Glomerular visceral epithelial cell (primary cell): ENCODE measurements at regions not wholly inside any gene's neighbourhood (a gene's known extent, or its start where the extent isn't known, plus 50 kb on each side); places are given as distances from the start of the nearest gene placed in this dataset.

Source experiments
- DNase-seq: peaks from one replicate; pipeline ENCODE4 v3.0.0-alpha.2; 2016; ENCODE audit errors: extremely low spot score

GRCh38 chr1:157289424-157290105, 151.4 kb upstream of the ETV3 start:
- no peak for DNase-seq

GRCh38 chr1:157288996-157289395, 150.8 kb upstream of the ETV3 start:
- DNase-seq: no peak

- DNase-seq: no peak
Measured at GRCh38 chr1:157288492-157288891, 150.3 kb upstream of the ETV3 start.

GRCh38 chr1:157288006-157288405, 149.8 kb upstream of the ETV3 start:
- no peak for DNase-seq

GRCh38 chr1:157287462-157287861, 149.3 kb upstream of the ETV3 start:
- no peak for DNase-seq

GRCh38 chr1:157286646-157287420, 148.6 kb upstream of the ETV3 start:
- DNase-seq: no peak

GRCh38 chr1:157286096-157286495, 147.9 kb upstream of the ETV3 start:
- no peak for DNase-seq

- DNase-seq: no peak
Measured at GRCh38 chr1:157284451-157284850, 146.3 kb upstream of the ETV3 start.

GRCh38 chr1:157279802-157280140, 141.6 kb upstream of the ETV3 start:
- DNase-seq: no peak

GRCh38 chr1:157279138-157279801, 141.1 kb upstream of the ETV3 start:
- no peak for DNase-seq

GRCh38 chr1:157278383-157279137, 140.4 kb upstream of the ETV3 start:
- no peak for DNase-seq

GRCh38 chr1:157277913-157278312, 139.7 kb upstream of the ETV3 start:
- DNase-seq: no peak

GRCh38 chr1:157277281-157277680, 139.1 kb upstream of the ETV3 start:
- DNase-seq: no peak

- DNase-seq: no peak
Measured at GRCh38 chr1:157274698-157275534, 136.7 kb upstream of the ETV3 start.

GRCh38 chr1:157272729-157273524, 134.7 kb upstream of the ETV3 start:
- no peak for DNase-seq

GRCh38 chr1:157272264-157272663, 134.1 kb upstream of the ETV3 start:
- DNase-seq: no peak

GRCh38 chr1:157270705-157271274, 132.6 kb upstream of the ETV3 start:
- DNase-seq: no peak

GRCh38 chr1:157269656-157270375, 131.6 kb upstream of the ETV3 start:
- no peak for DNase-seq

GRCh38 chr1:157262891-157263290, 124.7 kb upstream of the ETV3 start:
- DNase-seq: no peak
